GM23338 (cell line): ENCODE measurements at regions not wholly inside any gene's neighbourhood (a gene's known extent, or its start where the extent isn't known, plus 50 kb on each side); places are given as distances from the start of the nearest gene placed in this dataset.
A peak's percentile ranks its signal among the peaks of the same experiment; 100 is the strongest.

Source experiments
- ATAC-seq: fragments of 200-7000 bp; cut with Tn5 transposase; 3 replicates; pipeline ENCODE4 v1.9.1; 2020
- DNase-seq: peaks from one replicate; pipeline ENCODE4 v3.0.0-alpha.2; 2015; ENCODE audit warnings: low spot score
- H2AFZ ChIP-seq: fragments of 200-600 bp; sonication (generic); 2 replicates; pipeline ENCODE4 v1.8.0; 2016; ENCODE audit warnings: antibody characterized with exemption, mild to moderate bottlenecking, moderate library complexity
- H3F3A ChIP-seq: fragments of 200-600 bp; sonication (generic); replicated peaks from 2 replicates; pipeline ENCODE4 v1.8.0; 2017; ENCODE audit warnings: antibody characterized with exemption, mixed run types, low read depth
- H3K27ac ChIP-seq: fragments of 200-600 bp; sonication (generic); 2 replicates; pipeline ENCODE4 v1.6.1; 2016; ENCODE audit warnings: low read depth
- H3K27me3 ChIP-seq: fragments of 200-600 bp; sonication (generic); 2 replicates; pipeline ENCODE4 v1.8.0; 2016; ENCODE audit warnings: mild to moderate bottlenecking, mixed run types, moderate library complexity; ENCODE audit not compliant: insufficient read depth
- H3K36me3 ChIP-seq: fragments of 200-600 bp; sonication (generic); 2 replicates; pipeline ENCODE4 v1.8.0; 2016; ENCODE audit warnings: mild to moderate bottlenecking; ENCODE audit not compliant: insufficient read depth
- H3K4me1 ChIP-seq: fragments of 200-600 bp; sonication (generic); 2 replicates; pipeline ENCODE4 v1.8.0; 2016; ENCODE audit warnings: mild to moderate bottlenecking, moderate library complexity; ENCODE audit not compliant: insufficient read depth
- H3K4me2 ChIP-seq: fragments of 200-600 bp; sonication (generic); 2 replicates; pipeline ENCODE4 v1.7.1; 2017; ENCODE audit warnings: mixed run types
- H3K4me3 ChIP-seq: fragments of 200-600 bp; sonication (generic); 2 replicates; pipeline ENCODE4 v1.6.1; 2016; ENCODE audit warnings: mixed run types
- H3K79me2 ChIP-seq: fragments of 200-600 bp; sonication (generic); replicated peaks from 2 replicates; pipeline ENCODE4 v1.8.0; 2017; ENCODE audit warnings: mild to moderate bottlenecking; ENCODE audit not compliant: insufficient read depth
- H3K9me2 ChIP-seq: fragments of 200-600 bp; sonication (generic); 2 replicates; pipeline ENCODE4 v1.8.0; 2017; ENCODE audit not compliant: insufficient read depth
- H4K20me1 ChIP-seq: fragments of 200-600 bp; sonication (generic); replicated peaks from 2 replicates; pipeline ENCODE4 v1.8.0; 2017; ENCODE audit warnings: mild to moderate bottlenecking; ENCODE audit not compliant: insufficient read depth
- H3K27ac Mint-ChIP-seq: 2 replicates; pipeline ENCODE4 v1.8.0; 2020; ENCODE audit warnings: inconsistent platforms, mild to moderate bottlenecking, moderate library complexity, mixed read lengths
- H3K27me3 Mint-ChIP-seq: 3 replicates; pipeline ENCODE4 v1.8.0; 2022; ENCODE audit warnings: low read depth, mild to moderate bottlenecking, moderate library complexity, mixed read lengths, inconsistent platforms; ENCODE audit not compliant: insufficient read depth, poor library complexity
- H3K36me3 Mint-ChIP-seq: 3 replicates; pipeline ENCODE4 v1.8.0; 2021; ENCODE audit warnings: low read depth, mild to moderate bottlenecking, inconsistent platforms, moderate library complexity, mixed read lengths
- H3K4me1 Mint-ChIP-seq: 3 replicates; pipeline ENCODE4 v1.8.0; 2020; ENCODE audit warnings: mild to moderate bottlenecking, inconsistent platforms, mixed read lengths
- H3K4me3 Mint-ChIP-seq: 3 replicates; pipeline ENCODE4 v1.8.0; 2021; ENCODE audit warnings: moderate library complexity, mild to moderate bottlenecking, inconsistent platforms, mixed read lengths
- H3K9me3 Mint-ChIP-seq: 3 replicates; pipeline ENCODE4 v1.8.0; 2020; ENCODE audit warnings: moderate library complexity, mild to moderate bottlenecking, inconsistent platforms, mixed read lengths
- EZH2 ChIP-seq: fragments of 200-600 bp; sonication (generic); IDR thresholded peaks from one replicate; pipeline ENCODE4 v1.8.0; 2017; ENCODE audit warnings: antibody characterized with exemption, mild to moderate bottlenecking, low read depth; ENCODE audit not compliant: unreplicated experiment
- NANOG ChIP-seq: IDR thresholded peaks from 2 replicates; pipeline ENCODE4 v1.6.1; 2016; ENCODE audit warnings: antibody characterized with exemption, borderline replicate concordance
- POLR2AphosphoS5 ChIP-seq: IDR thresholded peaks from 2 replicates; pipeline ENCODE4 v1.6.1; 2016; ENCODE audit warnings: antibody characterized with exemption, low read depth
- ZNF114 ChIP-seq: fragments of 250-450 bp; sonication (Bioruptor Pico); IDR thresholded peaks from 2 replicates; pipeline ENCODE4 v1.5.0; 2020; ENCODE audit warnings: mild to moderate bottlenecking, moderate library complexity
- ZNF331 ChIP-seq: fragments of 250-450 bp; sonication (Bioruptor Pico); IDR thresholded peaks from 2 replicates; pipeline ENCODE4 v1.5.0; 2020; ENCODE audit warnings: low read depth, mild to moderate bottlenecking, moderate library complexity
- TF ChIP-seq, protein P1 (sequence below): IDR thresholded peaks from one replicate; pipeline ENCODE4 v1.6.1; 2018; ENCODE audit warnings: antibody characterized with exemption; ENCODE audit not compliant: unreplicated experiment
- TF ChIP-seq, protein P2 (sequence below), 2 experiments: fragments of 200-600 bp in 1 of 2; sonication (generic) in 1 of 2; conservative IDR thresholded peaks; 2 replicates each; pipeline versions ENCODE4 v1.5.1 to v1.6.1; 2016 to 2017; ENCODE audit warnings: antibody characterized with exemption in 2 of 2, low read depth in 2 of 2, mild to moderate bottlenecking in 2 of 2, moderate library complexity in 1 of 2

DNA sequence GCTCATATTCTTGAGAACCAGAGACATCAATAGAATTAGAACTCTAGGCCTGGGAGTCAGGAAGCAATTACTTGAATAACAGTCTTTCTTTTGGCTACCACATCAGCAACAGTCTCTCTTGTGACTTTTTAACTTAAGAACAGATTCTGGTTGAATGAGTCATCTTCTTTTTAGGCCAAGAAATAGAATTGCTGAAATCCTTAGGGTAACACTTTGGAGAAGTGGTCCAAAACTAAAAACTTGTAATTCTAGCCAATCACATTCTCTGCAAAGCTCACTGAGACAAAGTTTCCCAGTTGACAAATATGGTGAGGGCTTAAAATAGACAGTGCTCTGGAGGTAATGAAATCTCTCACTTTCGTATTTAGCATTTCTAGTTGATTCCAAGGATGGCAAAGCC is 238.0 kb downstream of the SHOX2 start (continued):
- TF ChIP-seq, protein P1, sequence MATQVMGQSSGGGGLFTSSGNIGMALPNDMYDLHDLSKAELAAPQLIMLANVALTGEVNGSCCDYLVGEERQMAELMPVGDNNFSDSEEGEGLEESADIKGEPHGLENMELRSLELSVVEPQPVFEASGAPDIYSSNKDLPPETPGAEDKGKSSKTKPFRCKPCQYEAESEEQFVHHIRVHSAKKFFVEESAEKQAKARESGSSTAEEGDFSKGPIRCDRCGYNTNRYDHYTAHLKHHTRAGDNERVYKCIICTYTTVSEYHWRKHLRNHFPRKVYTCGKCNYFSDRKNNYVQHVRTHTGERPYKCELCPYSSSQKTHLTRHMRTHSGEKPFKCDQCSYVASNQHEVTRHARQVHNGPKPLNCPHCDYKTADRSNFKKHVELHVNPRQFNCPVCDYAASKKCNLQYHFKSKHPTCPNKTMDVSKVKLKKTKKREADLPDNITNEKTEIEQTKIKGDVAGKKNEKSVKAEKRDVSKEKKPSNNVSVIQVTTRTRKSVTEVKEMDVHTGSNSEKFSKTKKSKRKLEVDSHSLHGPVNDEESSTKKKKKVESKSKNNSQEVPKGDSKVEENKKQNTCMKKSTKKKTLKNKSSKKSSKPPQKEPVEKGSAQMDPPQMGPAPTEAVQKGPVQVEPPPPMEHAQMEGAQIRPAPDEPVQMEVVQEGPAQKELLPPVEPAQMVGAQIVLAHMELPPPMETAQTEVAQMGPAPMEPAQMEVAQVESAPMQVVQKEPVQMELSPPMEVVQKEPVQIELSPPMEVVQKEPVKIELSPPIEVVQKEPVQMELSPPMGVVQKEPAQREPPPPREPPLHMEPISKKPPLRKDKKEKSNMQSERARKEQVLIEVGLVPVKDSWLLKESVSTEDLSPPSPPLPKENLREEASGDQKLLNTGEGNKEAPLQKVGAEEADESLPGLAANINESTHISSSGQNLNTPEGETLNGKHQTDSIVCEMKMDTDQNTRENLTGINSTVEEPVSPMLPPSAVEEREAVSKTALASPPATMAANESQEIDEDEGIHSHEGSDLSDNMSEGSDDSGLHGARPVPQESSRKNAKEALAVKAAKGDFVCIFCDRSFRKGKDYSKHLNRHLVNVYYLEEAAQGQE = no peak
- TF ChIP-seq EZH2 (no peak), ZNF331 (CRISPR knock-in tag) (no peak), ZNF114 (CRISPR knock-in tag) (no peak), POLR2AphosphoS5 (no peak)
- TF ChIP-seq, protein P2, sequence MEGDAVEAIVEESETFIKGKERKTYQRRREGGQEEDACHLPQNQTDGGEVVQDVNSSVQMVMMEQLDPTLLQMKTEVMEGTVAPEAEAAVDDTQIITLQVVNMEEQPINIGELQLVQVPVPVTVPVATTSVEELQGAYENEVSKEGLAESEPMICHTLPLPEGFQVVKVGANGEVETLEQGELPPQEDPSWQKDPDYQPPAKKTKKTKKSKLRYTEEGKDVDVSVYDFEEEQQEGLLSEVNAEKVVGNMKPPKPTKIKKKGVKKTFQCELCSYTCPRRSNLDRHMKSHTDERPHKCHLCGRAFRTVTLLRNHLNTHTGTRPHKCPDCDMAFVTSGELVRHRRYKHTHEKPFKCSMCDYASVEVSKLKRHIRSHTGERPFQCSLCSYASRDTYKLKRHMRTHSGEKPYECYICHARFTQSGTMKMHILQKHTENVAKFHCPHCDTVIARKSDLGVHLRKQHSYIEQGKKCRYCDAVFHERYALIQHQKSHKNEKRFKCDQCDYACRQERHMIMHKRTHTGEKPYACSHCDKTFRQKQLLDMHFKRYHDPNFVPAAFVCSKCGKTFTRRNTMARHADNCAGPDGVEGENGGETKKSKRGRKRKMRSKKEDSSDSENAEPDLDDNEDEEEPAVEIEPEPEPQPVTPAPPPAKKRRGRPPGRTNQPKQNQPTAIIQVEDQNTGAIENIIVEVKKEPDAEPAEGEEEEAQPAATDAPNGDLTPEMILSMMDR (conservative IDR thresholded peaks at IDR 0.05; ENCODE audit: low read depth in 2 of 2) = no peak

DNA sequence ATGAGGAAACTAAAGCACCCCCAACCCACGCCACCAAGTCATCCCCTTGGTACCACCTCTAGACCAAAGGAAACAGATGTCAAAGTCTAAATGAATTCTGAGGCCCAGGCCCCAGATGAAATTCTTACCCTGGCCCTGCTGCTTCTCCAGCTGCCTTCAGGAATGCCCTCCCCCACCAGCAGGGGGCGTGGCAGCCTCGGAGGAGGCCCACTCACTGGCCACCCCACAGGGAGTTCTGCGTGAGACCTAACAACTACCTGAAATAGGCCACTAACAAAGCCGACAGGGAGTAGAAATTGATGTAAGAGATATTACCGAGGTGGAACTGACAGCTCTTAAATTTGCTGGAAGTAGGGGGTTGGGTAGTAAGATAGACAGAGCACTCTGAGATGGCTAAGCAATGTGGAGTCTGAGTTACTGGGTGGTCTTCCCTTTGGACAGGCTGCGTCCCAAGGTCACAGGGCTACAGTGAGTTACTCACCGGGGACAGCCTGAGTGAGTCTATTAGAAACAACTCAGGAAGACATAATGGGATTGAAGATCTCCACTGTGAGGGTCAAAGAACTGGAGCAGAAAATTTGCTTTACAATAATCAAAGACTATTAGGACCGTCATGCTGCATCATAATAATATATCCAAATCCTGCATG is 240.7 kb downstream of the SHOX2 start:
- Histone ChIP-seq H3K4me1 (peaks cover 6% of the 10 kb centered on the region; the same call in 1 of the 2 replicates), H3F3A (no peaks in the 10 kb centered on the region), H4K20me1 (no peaks in the 10 kb centered on the region), H3K4me2 (no peak overlapping the region), H3K4me3 (no peak overlapping the region), H3K27me3 (no peaks in the 10 kb centered on the region), H3K9me2 (peaks cover 17% of the 10 kb centered on the region; the same call in 1 of the 2 replicates), H3K27ac (no peak overlapping the region), H3K36me3 (no peaks in the 10 kb centered on the region), H3K79me2 (no peaks in the 10 kb centered on the region), H2AFZ (peak overlapping the region; percentile 53; the same call in 1 of the 2 replicates)
- H3K36me3 Mint-ChIP-seq = no peaks in the 10 kb centered on the region
- H3K4me3 Mint-ChIP-seq = no peak overlapping the region
- TF ChIP-seq, protein P2 (conservative IDR thresholded peaks at IDR 0.05; ENCODE audit: low read depth in 2 of 2) = peak; percentile 96 to 98
- TF ChIP-seq EZH2 (no peak), NANOG (no peak), ZNF331 (CRISPR knock-in tag) (no peak), POLR2AphosphoS5 (no peak)
- no peaks in the 10 kb centered on the region for H3K27me3 Mint-ChIP-seq
- H3K9me3 Mint-ChIP-seq = no peaks in the 10 kb centered on the region
- H3K4me1 Mint-ChIP-seq = peaks cover 9% of the 10 kb centered on the region; the same call in 2 of the 3 replicates
- DNase-seq (peak; percentile 74), ATAC-seq (peak; percentile 99)
- H3K27ac Mint-ChIP-seq = no peak overlapping the region
